Dermis microvascular lymphatic vessel endothelial cell (primary cell): ENCODE measurements at regions not wholly inside any gene's neighbourhood (a gene's known extent, or its start where the extent isn't known, plus 50 kb on each side); places are given as distances from the start of the nearest gene placed in this dataset.

Experiments used
- DNase-seq, 2 donors: peaks; one replicate each; pipeline versions ENCODE4 v3.0.0 to v3.0.0-alpha.2; 2010; ENCODE audit warnings: low read depth in 2 of 2

- no peak for DNase-seq
These were observed 1279.8 kb upstream of the PCDH9 start for GRCh38 chr13:68509734-68510621.

GRCh38 chr13:68506888-68507551 lies 1276.9 kb upstream of the PCDH9 start:
- DNase-seq: no peak

- DNase-seq: no peak
These were observed 1260.5 kb upstream of the PCDH9 start for GRCh38 chr13:68490594-68490993.

GRCh38 chr13:68481130-68481529 lies 1251.0 kb upstream of the PCDH9 start:
- DNase-seq: no peak

GRCh38 chr13:68473834-68474326 lies 1243.7 kb upstream of the PCDH9 start:
- DNase-seq: no peak

GRCh38 chr13:68467160-68467559 lies 1237.0 kb upstream of the PCDH9 start:
- DNase-seq: no peak

- DNase-seq: no peak
These were observed 1210.7 kb upstream of the PCDH9 start for GRCh38 chr13:68440874-68441273.

GRCh38 chr13:68439817-68440216 lies 1209.7 kb upstream of the PCDH9 start:
- DNase-seq: no peak

- DNase-seq: no peak
These were observed 1198.2 kb upstream of the PCDH9 start for GRCh38 chr13:68428292-68428691.

- DNase-seq: no peak
These were observed 1187.7 kb upstream of the PCDH9 start for GRCh38 chr13:68417801-68418200.

GRCh38 chr13:68410007-68410406 lies 1179.9 kb upstream of the PCDH9 start:
- DNase-seq: no peak

- DNase-seq: no peak
These were observed 1160.9 kb upstream of the PCDH9 start for GRCh38 chr13:68390987-68391386.

GRCh38 chr13:68386808-68387207 lies 1156.7 kb upstream of the PCDH9 start:
- DNase-seq: no peak

GRCh38 chr13:68380041-68380973 lies 1150.2 kb upstream of the PCDH9 start:
- DNase-seq: no peak

- no peak for DNase-seq
These were observed 1148.2 kb upstream of the PCDH9 start for GRCh38 chr13:68378294-68378693.

GRCh38 chr13:68375004-68375403 lies 1144.9 kb upstream of the PCDH9 start:
- DNase-seq: no peak

- DNase-seq: no peak
These were observed 1139.6 kb upstream of the PCDH9 start for GRCh38 chr13:68369739-68370138.

- no peak for DNase-seq
These were observed 1138.8 kb upstream of the PCDH9 start for GRCh38 chr13:68368922-68369321.

- DNase-seq: no peak
These were observed 1129.0 kb upstream of the PCDH9 start for GRCh38 chr13:68359105-68359504.

GRCh38 chr13:68358294-68358705 lies 1128.2 kb upstream of the PCDH9 start:
- no peak for DNase-seq

GRCh38 chr13:68350554-68350953 lies 1120.4 kb upstream of the PCDH9 start:
- DNase-seq: no peak

- no peak for DNase-seq
These were observed 1117.1 kb upstream of the PCDH9 start for GRCh38 chr13:68347220-68347619.
